ENCODE measurements at regions not wholly inside any gene's neighbourhood (a gene's known extent, or its start where the extent isn't known, plus 50 kb on each side); places are given as distances from the start of the nearest gene placed in this dataset.
"Not testable (repeated sequence)": the region's sequence is repeated elsewhere in the genome, so short reads cannot be mapped to it uniquely, and the experiment has no call there.

- TF ChIP-seq, protein P1, sequence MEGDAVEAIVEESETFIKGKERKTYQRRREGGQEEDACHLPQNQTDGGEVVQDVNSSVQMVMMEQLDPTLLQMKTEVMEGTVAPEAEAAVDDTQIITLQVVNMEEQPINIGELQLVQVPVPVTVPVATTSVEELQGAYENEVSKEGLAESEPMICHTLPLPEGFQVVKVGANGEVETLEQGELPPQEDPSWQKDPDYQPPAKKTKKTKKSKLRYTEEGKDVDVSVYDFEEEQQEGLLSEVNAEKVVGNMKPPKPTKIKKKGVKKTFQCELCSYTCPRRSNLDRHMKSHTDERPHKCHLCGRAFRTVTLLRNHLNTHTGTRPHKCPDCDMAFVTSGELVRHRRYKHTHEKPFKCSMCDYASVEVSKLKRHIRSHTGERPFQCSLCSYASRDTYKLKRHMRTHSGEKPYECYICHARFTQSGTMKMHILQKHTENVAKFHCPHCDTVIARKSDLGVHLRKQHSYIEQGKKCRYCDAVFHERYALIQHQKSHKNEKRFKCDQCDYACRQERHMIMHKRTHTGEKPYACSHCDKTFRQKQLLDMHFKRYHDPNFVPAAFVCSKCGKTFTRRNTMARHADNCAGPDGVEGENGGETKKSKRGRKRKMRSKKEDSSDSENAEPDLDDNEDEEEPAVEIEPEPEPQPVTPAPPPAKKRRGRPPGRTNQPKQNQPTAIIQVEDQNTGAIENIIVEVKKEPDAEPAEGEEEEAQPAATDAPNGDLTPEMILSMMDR (IDR thresholded peaks at IDR 0.05) = no peak
- no peak for TF ChIP-seq POLR2A (IDR thresholded peaks at IDR 0.05)
- no peaks in the 10 kb centered on the region for H3K9me3 ChIP-seq
Observed at GRCh38 chr18:11366410-11366809, 217.0 kb upstream of the PIEZO2 start.

DNA sequence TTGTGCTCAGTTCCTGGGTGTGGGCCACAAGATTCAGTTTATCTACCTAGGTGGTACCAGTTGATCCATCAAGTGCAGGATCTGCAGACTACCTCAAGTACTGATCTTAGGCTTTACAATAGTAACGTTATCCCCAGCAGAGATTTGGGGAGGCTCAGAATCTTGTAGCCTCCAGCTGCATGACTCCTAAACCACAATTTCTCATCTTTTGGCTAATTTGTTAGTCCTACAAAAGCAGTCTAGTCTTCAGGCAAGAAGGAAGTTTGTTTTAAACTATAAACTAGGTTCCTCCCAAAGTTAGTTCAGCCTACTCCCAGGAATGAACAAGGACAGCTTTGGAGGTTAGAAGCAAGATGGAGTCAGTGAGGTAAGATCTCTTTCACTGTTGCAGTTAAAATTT, 213.5 kb upstream of the PIEZO2 start:
- DNase-seq = no peak
- Histone ChIP-seq H3K4me3 (replicated peaks in 1 of 3) (no peak overlapping the region), H3K27ac (no peak overlapping the region), H3K9me3 (no peaks in the 10 kb centered on the region), H3K36me3 (no peaks in the 10 kb centered on the region), H3K27me3 (no peaks in the 10 kb centered on the region), H3K4me1 (peaks cover 0 to 5% of the 10 kb centered on the region in 2 donors)
- no peak for TF ChIP-seq POLR2A (IDR thresholded peaks at IDR 0.05)
- TF ChIP-seq, protein P1 (IDR thresholded peaks at IDR 0.05) = no peak
- intact Hi-C loops (cut with DNase I) = no loop called here
- WGBS, 2 donors = 89 to 93% methylated on average over 1 of the region's 1 CpG

More at GRCh38 chr18:11366410-11366809, 217.0 kb upstream of the PIEZO2 start:
- intact Hi-C loops (cut with DNase I) = no loop called here
- WGBS, 2 donors = 33 to 37% methylated on average over 4 of the region's 4 CpGs
- Histone ChIP-seq H3K4me1 (peaks cover 0 to 5% of the 10 kb centered on the region in 2 donors), H3K4me3 (replicated peaks in 1 of 3) (no peak overlapping the region), H3K27ac (no peak overlapping the region), H3K36me3 (no peaks in the 10 kb centered on the region), H3K27me3 (no peaks in the 10 kb centered on the region)
- no peak for DNase-seq

- WGBS, 2 donors = 96 to 97% methylated on average over 6 of the region's 6 CpGs
- H3K4me3 ChIP-seq (replicated peaks in 1 of 3); H3K36me3 ChIP-seq; H3K27me3 ChIP-seq; DNase-seq; intact Hi-C loops (cut with DNase I); H3K27ac ChIP-seq; H3K4me1 ChIP-seq; H3K9me3 ChIP-seq: not testable (repeated sequence)
Observed at GRCh38 chr18:11361862-11362261, 212.5 kb upstream of the PIEZO2 start.

GRCh38 chr18:11357678-11358077, 208.3 kb upstream of the PIEZO2 start:
- no peak for DNase-seq
- 88 to 91% methylated on average over 1 of the region's 1 CpG for WGBS, 2 donors

DNA sequence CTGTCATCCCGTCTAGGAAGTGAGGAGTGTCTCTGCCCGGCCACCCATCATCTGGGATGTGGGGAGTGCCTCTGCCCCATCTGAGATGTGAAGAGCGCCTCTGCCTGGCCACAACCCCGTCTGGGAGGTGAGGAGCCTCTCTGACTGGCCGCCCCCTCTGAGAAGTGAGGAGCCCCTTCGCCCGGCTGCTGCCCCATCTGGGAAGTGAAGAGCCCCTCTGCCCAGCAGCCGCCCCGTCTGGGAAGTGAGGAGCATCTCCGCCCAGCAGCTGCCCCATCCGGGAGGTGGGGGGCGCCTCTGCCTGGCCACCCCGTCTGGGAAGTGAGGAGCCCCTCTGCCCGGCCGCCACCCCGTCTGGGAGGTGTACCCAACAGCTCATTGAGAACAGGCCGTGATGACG, 195.2 kb upstream of the PIEZO2 start:
- 87 to 95% methylated on average over 7 to 15 of the region's 18 CpGs for WGBS, 2 donors
- intact Hi-C loops (cut with DNase I) = not testable (repeated sequence)

More at GRCh38 chr18:11357678-11358077, 208.3 kb upstream of the PIEZO2 start:
- Histone ChIP-seq H3K4me3 (replicated peaks in 1 of 3) (no peak overlapping the region), H3K36me3 (no peaks in the 10 kb centered on the region), H3K27me3 (no peaks in the 10 kb centered on the region), H3K4me1 (no peaks in the 10 kb centered on the region), H3K27ac (no peak overlapping the region), H3K9me3 (no peaks in the 10 kb centered on the region)
- TF ChIP-seq, protein P1 (IDR thresholded peaks at IDR 0.05) = no peak
- TF ChIP-seq POLR2A (IDR thresholded peaks at IDR 0.05) = no peak
- intact Hi-C loops (cut with DNase I) = no loop called here

DNA sequence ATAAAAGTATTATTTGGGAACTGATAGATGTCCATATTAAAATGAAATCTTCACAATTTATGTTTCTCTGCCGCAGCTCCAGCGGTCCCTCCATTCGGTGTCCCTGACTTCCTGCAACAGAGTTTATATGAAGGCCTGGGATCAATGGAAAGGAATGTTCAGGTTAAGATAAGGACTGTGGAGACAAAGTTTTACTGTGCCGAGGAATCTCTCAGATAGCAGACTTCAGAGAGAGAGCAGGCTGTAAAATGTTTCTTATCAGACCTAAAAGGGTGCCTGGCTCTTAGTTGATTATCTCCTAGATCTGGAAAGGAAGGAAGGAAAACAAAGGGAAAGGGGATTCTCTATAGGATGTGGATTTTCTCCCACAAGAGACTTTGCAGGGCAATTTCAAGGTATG, 193.7 kb upstream of the PIEZO2 start:
- Histone ChIP-seq H3K36me3 (no peaks in the 10 kb centered on the region), H3K27ac (no peak overlapping the region), H3K4me1 (no peaks in the 10 kb centered on the region), H3K27me3 (no peaks in the 10 kb centered on the region), H3K4me3 (replicated peaks in 1 of 3) (no peak overlapping the region), H3K9me3 (no peaks in the 10 kb centered on the region)
- DNase-seq = no peak
- TF ChIP-seq POLR2A (IDR thresholded peaks at IDR 0.05) = no peak
- TF ChIP-seq, protein P1 (IDR thresholded peaks at IDR 0.05) = no peak
- intact Hi-C loops (cut with DNase I) = no loop called here
- 86 to 92% methylated on average over 4 of the region's 4 CpGs for WGBS, 2 donors

More for the DNA sequence above, 195.2 kb upstream of the PIEZO2 start:
- H3K4me3 ChIP-seq (replicated peaks in 1 of 3); H3K9me3 ChIP-seq; H3K27me3 ChIP-seq; DNase-seq; H3K27ac ChIP-seq; H3K36me3 ChIP-seq; H3K4me1 ChIP-seq: not testable (repeated sequence)

- H3K9me3 ChIP-seq; H3K4me1 ChIP-seq; intact Hi-C loops (cut with DNase I); DNase-seq; H3K27ac ChIP-seq; H3K27me3 ChIP-seq; H3K36me3 ChIP-seq; H3K4me3 ChIP-seq (replicated peaks in 1 of 3): not testable (repeated sequence)
- 82 to 83% methylated on average over 5 of the region's 5 CpGs for WGBS, 2 donors
Observed at GRCh38 chr18:11342115-11342514, 192.7 kb upstream of the PIEZO2 start.

All from thyroid gland (tissue), 4 donors.